ENCODE measurements at regions not wholly inside any gene's neighbourhood (a gene's known extent, or its start where the extent isn't known, plus 50 kb on each side); places are given as distances from the start of the nearest gene placed in this dataset.

- Histone ChIP-seq H4K20me1 (ENCODE audit: control insufficient read depth, insufficient read depth) (no peaks in the 10 kb centered on the region), H3K4me2 (ENCODE audit: control insufficient read depth, insufficient read depth) (no peak overlapping the region), H3K27ac (ENCODE audit: control insufficient read depth, insufficient read depth) (no peak overlapping the region), H3K9ac (ENCODE audit: control insufficient read depth, insufficient read depth, low read length) (no peak overlapping the region), H3K79me2 (ENCODE audit: control insufficient read depth, insufficient read depth, low read length) (no peaks in the 10 kb centered on the region), H3K9me3 (replicated peaks; ENCODE audit: control insufficient read depth, insufficient read depth, low read length) (no peaks in the 10 kb centered on the region), H3K36me3 (ENCODE audit: control insufficient read depth in 2 of 2, insufficient read depth in 2 of 2, low read length in 1 of 2) (no peaks in the 10 kb centered on the region), H3K4me1 (ENCODE audit: control insufficient read depth, insufficient read depth, low read length) (no peaks in the 10 kb centered on the region), H3K4me3 (no peak overlapping the region), H3K27me3 (replicated peaks in 1 of 2; ENCODE audit: control insufficient read depth in 2 of 2, insufficient read depth in 2 of 2, low read length in 1 of 2) (peaks cover 0 to 4% of the 10 kb centered on the region in 2 experiments; a peak in 2 of 4 replicates), H2AFZ (ENCODE audit: control insufficient read depth, low read depth, low read length) (no peak overlapping the region)
- DNase-seq (ENCODE audit: low read depth, low spot score) = no peak
- CTCF ChIA-PET = no interaction called here
- POLR2A ChIA-PET = no interaction called here
- intact Hi-C loops (cut with micrococcal nuclease; ENCODE audit: unreplicated experiment) = no loop called here
- RAD21 ChIA-PET (ENCODE audit: unreplicated experiment) = no interaction called here
- in situ Hi-C loops (cut with MboI) = no loop called here
- ATAC-seq = no peak
- WGBS (ENCODE audit: insufficient coverage, insufficient replicate concordance, low lambda C conversion rate, missing lambda C conversion rate) = 41% methylated on average over 6 of the region's 6 CpGs
- no peak for FAIRE-seq
- no TSS peak for BruUV-seq (replicated peaks)
- TF ChIP-seq BCL3 (IDR thresholded peaks at IDR 0.05; ENCODE audit: borderline replicate concordance, insufficient read depth, low read depth, low read length, poor library complexity, severe bottlenecking) = no peak
- SMC1A ChIA-PET (ENCODE audit: uncharacterized antibody, unreplicated experiment) = interaction anchor here (0.8 kb wide), 1 partner anchor 167 kb away, joined by 3 read pairs; no protein-coding TSS in a partner anchor
These were observed 320.8 kb downstream of the FOXL1 start for GRCh38 chr16:86899151-86899550.

- H3K4me1 ChIP-seq (ENCODE audit: control insufficient read depth, insufficient read depth, low read length) = no peaks in the 10 kb centered on the region
- H3K79me2 ChIP-seq (ENCODE audit: control insufficient read depth, insufficient read depth, low read length) = no peaks in the 10 kb centered on the region
- ChIA-PET CTCF (no interaction called here), RAD21 (ENCODE audit: unreplicated experiment) (no interaction called here), POLR2A (no interaction called here), SMC1A (ENCODE audit: uncharacterized antibody, unreplicated experiment) (interaction anchor here (0.8 kb wide), 1 partner anchor 166 kb away, joined by 3 read pairs; no protein-coding TSS in a partner anchor)
- FAIRE-seq (no peak), DNase-seq (ENCODE audit: low read depth, low spot score) (no peak), ATAC-seq (no peak)
- no peaks in the 10 kb centered on the region for H4K20me1 ChIP-seq (ENCODE audit: control insufficient read depth, insufficient read depth)
- no peaks in the 10 kb centered on the region for H3K36me3 ChIP-seq (ENCODE audit: control insufficient read depth in 2 of 2, insufficient read depth in 2 of 2, low read length in 1 of 2)
- no peak overlapping the region for H3K4me2 ChIP-seq (ENCODE audit: control insufficient read depth, insufficient read depth)
- intact Hi-C loops (cut with micrococcal nuclease; ENCODE audit: unreplicated experiment) (no loop called here), in situ Hi-C loops (cut with MboI) (no loop called here)
- no peak overlapping the region for H3K27ac ChIP-seq (ENCODE audit: control insufficient read depth, insufficient read depth)
- WGBS (ENCODE audit: insufficient coverage, insufficient replicate concordance, low lambda C conversion rate, missing lambda C conversion rate) = 60% methylated on average over 4 of the region's 4 CpGs
- BruUV-seq (replicated peaks) = no TSS peak
- peaks cover 0 to 4% of the 10 kb centered on the region in 2 experiments; a peak in 2 of 4 replicates for H3K27me3 ChIP-seq (replicated peaks in 1 of 2; ENCODE audit: control insufficient read depth in 2 of 2, insufficient read depth in 2 of 2, low read length in 1 of 2)
- no peak overlapping the region for H3K9ac ChIP-seq (ENCODE audit: control insufficient read depth, insufficient read depth, low read length)
- no peaks in the 10 kb centered on the region for H3K9me3 ChIP-seq (replicated peaks; ENCODE audit: control insufficient read depth, insufficient read depth, low read length)
- H2AFZ ChIP-seq (ENCODE audit: control insufficient read depth, low read depth, low read length) = no peak overlapping the region
- no peak overlapping the region for H3K4me3 ChIP-seq
- TF ChIP-seq ZNF384 (IDR thresholded peaks at IDR 0.05; ENCODE audit: borderline replicate concordance, low read depth, low read length) (no peak), GATAD2B (conservative IDR thresholded peaks at IDR 0.05; ENCODE audit: low read depth) (no peak), ZNF687 (IDR thresholded peaks at IDR 0.05) (no peak), TBL1XR1 (IDR thresholded peaks at IDR 0.05; ENCODE audit: low read depth, low read length) (no peak), SP1 (IDR thresholded peaks at IDR 0.05; ENCODE audit: low read depth, low read length) (no peak), HSF1 (IDR thresholded peaks at IDR 0.05; ENCODE audit: low read depth, low read length) (no peak), SUZ12 (IDR thresholded peaks at IDR 0.05; ENCODE audit: unreplicated experiment) (no peak), SREBF2 (IDR thresholded peaks at IDR 0.05; ENCODE audit: low read length) (no peak), RAD21 (IDR thresholded peaks at IDR 0.05; ENCODE audit: insufficient read depth, low read depth, low read length) (no peak)
These were observed 321.4 kb downstream of the FOXL1 start for GRCh38 chr16:86899757-86900156.
